ENCODE measurements at regions not wholly inside any gene's neighbourhood (a gene's known extent, or its start where the extent isn't known, plus 50 kb on each side); places are given as distances from the start of the nearest gene placed in this dataset.

DNA sequence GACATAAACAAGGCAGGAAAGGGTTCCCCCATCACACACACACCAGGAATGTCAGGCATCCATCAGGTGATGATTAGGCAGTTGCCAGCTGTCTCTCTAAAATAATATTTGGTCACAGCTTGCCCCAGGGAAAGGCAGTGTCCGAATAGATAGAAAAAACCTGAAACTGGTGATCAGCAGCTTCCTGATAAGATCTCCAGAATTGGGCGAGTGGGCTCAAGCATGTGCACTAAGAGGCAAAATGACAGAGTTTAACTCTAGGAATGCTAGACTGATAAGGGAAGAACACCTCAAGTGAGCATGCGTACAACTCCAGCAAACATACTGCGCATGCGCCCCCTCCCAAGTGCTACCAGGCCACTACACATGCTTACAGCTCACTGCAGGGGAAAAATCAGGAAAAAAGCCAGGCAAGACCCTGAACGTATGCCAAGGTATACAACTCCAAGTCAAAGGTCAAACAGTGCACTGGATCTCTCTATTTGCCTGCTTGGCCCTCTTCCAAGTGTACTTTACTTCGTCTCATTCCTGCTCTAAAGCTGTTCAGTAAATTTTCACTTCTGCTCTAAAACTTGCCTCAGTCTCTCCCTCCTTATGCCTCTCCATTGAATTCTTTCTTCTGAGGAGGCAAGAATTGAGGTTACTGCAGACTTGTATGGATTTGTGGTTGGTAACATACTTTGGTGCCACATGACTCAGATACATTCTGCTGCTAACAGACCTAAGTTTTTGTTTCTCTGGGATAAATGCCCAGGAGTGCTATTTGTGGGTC is 73.5 kb upstream of the VASH1 start:
- peak in 1 of 2 donors; percentile 77 for DNase-seq
- TF ChIP-seq, protein P1, sequence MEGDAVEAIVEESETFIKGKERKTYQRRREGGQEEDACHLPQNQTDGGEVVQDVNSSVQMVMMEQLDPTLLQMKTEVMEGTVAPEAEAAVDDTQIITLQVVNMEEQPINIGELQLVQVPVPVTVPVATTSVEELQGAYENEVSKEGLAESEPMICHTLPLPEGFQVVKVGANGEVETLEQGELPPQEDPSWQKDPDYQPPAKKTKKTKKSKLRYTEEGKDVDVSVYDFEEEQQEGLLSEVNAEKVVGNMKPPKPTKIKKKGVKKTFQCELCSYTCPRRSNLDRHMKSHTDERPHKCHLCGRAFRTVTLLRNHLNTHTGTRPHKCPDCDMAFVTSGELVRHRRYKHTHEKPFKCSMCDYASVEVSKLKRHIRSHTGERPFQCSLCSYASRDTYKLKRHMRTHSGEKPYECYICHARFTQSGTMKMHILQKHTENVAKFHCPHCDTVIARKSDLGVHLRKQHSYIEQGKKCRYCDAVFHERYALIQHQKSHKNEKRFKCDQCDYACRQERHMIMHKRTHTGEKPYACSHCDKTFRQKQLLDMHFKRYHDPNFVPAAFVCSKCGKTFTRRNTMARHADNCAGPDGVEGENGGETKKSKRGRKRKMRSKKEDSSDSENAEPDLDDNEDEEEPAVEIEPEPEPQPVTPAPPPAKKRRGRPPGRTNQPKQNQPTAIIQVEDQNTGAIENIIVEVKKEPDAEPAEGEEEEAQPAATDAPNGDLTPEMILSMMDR (IDR thresholded peaks at IDR 0.05) = no peak
- TF ChIP-seq POLR2A (IDR thresholded peaks at IDR 0.05) = no peak
- TF ChIP-seq POLR2AphosphoS5 (IDR thresholded peaks at IDR 0.05) = no peak
- TF ChIP-seq EP300 (IDR thresholded peaks at IDR 0.05) = no peak
- no peak overlapping the region for H3K27ac ChIP-seq
- WGBS, 5 donors = 25 to 53% (median 39%) methylated on average over 7 of the region's 7 CpGs
- peaks cover 5 to 35% (median 23%) of the 10 kb centered on the region in 4 donors for H3K9me3 ChIP-seq
- intact Hi-C loops (cut with DNase I; ENCODE audit: low total_unique reads) = no loop called here
- no peaks in the 10 kb centered on the region for H3K4me1 ChIP-seq
- H3K4me3 ChIP-seq = no peak overlapping the region
- no peaks in the 10 kb centered on the region for H3K36me3 ChIP-seq
- H3K27me3 ChIP-seq = no peaks in the 10 kb centered on the region

DNA sequence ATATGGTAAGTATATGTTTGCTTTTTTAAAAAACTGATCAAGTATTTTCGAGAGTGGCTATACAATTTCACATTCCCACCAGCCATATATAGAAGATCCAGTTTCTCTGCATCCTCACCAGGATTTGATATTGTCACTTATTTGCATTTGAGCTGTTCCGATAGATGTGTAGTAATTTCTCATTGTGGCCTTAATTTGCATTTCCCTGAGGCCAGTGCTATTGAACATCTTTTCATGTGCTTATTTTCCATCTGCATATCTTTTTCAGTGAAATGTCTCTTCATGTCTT is 72.9 kb upstream of the VASH1 start:
- Histone ChIP-seq H3K36me3 (no peaks in the 10 kb centered on the region), H3K27me3 (no peaks in the 10 kb centered on the region), H3K9me3 (peaks cover 5 to 30% (median 20%) of the 10 kb centered on the region in 4 donors), H3K4me3 (no peak overlapping the region), H3K27ac (no peak overlapping the region), H3K4me1 (no peaks in the 10 kb centered on the region)
- DNase-seq = no peak
- TF ChIP-seq, protein P1 (IDR thresholded peaks at IDR 0.05) = no peak
- TF ChIP-seq POLR2AphosphoS5 (IDR thresholded peaks at IDR 0.05) (no peak), POLR2A (IDR thresholded peaks at IDR 0.05) (no peak), EP300 (IDR thresholded peaks at IDR 0.05) (no peak)
- 62 to 83% (median 72%) methylated on average over 2 of the region's 2 CpGs for WGBS, 5 donors
- intact Hi-C loops (cut with DNase I; ENCODE audit: low total_unique reads) = no loop called here

DNA sequence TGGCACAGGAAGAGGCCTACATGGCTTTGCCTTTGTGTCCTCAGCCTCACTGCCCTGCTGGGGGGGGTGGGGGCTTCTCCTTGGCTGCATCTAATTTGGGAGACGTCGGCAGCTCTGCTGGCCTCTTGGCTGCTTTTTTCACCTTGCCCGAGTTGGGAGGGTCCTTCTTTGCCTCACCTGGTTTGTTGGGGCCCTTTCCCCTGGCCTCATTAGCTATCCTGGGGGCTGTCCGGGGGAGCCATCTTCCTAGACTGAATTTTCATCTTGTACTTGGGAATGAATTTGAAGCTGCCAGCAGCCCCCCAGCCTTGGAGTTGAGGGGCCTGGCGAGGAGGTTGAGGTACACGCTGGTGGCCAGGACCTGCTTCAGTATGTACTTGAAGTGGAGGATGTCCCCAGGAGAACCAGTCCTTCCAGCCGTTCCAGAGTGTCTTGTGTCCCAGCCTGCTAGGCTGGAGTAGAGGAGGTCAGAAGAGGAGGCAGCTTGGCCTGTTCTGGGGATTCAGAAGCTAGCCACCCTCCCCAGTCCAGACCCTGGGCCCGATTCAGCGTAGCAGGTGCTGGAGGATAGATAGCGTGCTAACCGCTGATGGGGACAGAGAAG is 70.7 kb upstream of the VASH1 start:
- 87 to 95% (median 89%) methylated on average over 7 to 11 of the region's 11 CpGs for WGBS, 5 donors
- Histone ChIP-seq H3K27me3 (no peaks in the 10 kb centered on the region), H3K4me1 (no peaks in the 10 kb centered on the region), H3K27ac (no peak overlapping the region), H3K9me3 (peaks cover 5 to 25% (median 20%) of the 10 kb centered on the region in 4 donors), H3K36me3 (no peaks in the 10 kb centered on the region), H3K4me3 (no peak overlapping the region)
- intact Hi-C loops (cut with DNase I; ENCODE audit: low total_unique reads) = no loop called here
- DNase-seq = no peak
- TF ChIP-seq, protein P1 (IDR thresholded peaks at IDR 0.05) = no peak
- TF ChIP-seq EP300 (IDR thresholded peaks at IDR 0.05) (no peak), POLR2AphosphoS5 (IDR thresholded peaks at IDR 0.05) (no peak), POLR2A (IDR thresholded peaks at IDR 0.05) (no peak)

DNA sequence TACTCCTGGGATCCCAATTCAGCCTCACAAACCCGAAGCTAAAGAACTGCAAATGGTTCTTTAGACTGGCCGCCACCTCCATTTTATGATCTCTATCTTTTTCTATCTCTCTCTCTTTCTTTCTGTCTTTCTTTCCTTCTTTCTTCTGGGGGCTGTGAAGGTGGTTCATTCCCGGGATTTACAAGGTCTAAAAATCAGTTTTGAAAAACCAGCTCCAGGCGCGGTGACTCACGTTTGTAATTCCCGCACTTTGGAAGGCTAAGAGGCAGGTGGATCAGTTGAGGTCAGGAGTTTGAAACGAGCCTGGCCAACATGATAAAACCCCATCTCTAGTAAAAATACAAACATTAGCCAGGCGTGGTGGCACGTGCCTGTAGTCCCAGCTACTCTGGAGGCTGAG is 67.2 kb upstream of the VASH1 start:
- WGBS, 5 donors = 47 to 67% (median 61%) methylated on average over 10 of the region's 10 CpGs

More for the DNA sequence above, 67.2 kb upstream of the VASH1 start:
- no peak overlapping the region for H3K4me3 ChIP-seq
- H3K9me3 ChIP-seq = no peaks in the 10 kb centered on the region
- intact Hi-C loops (cut with DNase I; ENCODE audit: low total_unique reads) = no loop called here
- no peaks in the 10 kb centered on the region for H3K4me1 ChIP-seq
- H3K36me3 ChIP-seq = no peaks in the 10 kb centered on the region
- no peaks in the 10 kb centered on the region for H3K27me3 ChIP-seq
- DNase-seq = no peak
- no peak overlapping the region for H3K27ac ChIP-seq
- no peak for TF ChIP-seq POLR2A (IDR thresholded peaks at IDR 0.05)
- no peak for TF ChIP-seq POLR2AphosphoS5 (IDR thresholded peaks at IDR 0.05)
- no peak for TF ChIP-seq EP300 (IDR thresholded peaks at IDR 0.05)
- TF ChIP-seq, protein P1 (IDR thresholded peaks at IDR 0.05) = no peak
